Left lung (tissue), 4 donors: ENCODE measurements at regions not wholly inside any gene's neighbourhood (a gene's known extent, or its start where the extent isn't known, plus 50 kb on each side); places are given as distances from the start of the nearest gene placed in this dataset.

Source experiments
- ATAC-seq: fragments of 200-7000 bp; cut with Tn5 transposase; one replicate; pipeline ENCODE4 v1.9.1; 2020; ENCODE audit warnings: moderate library complexity
- DNase-seq, 4 donors: peaks; one replicate each; pipeline ENCODE4 v3.0.0-alpha.2; 2013 to 2020
- H3K27ac ChIP-seq, 2 donors: fragments of 200-600 bp; sonication (generic) in 1 of 2; one replicate each; pipeline versions ENCODE4 v1.5.0 to v1.8.0; 2020 to 2021
- H3K27me3 ChIP-seq, 2 donors: fragments of 200-600 bp; sonication (generic) in 1 of 2; one replicate each; pipeline versions ENCODE4 v1.5.0 to v1.8.0; 2020 to 2021
- H3K36me3 ChIP-seq, 2 donors: fragments of 200-600 bp; sonication (generic) in 1 of 2; one replicate each; pipeline versions ENCODE4 v1.5.0 to v1.8.0; 2020 to 2021
- H3K4me1 ChIP-seq, 2 donors: fragments of 200-600 bp; one replicate each; pipeline ENCODE4 v1.8.0; 2021
- H3K4me3 ChIP-seq, 2 donors: fragments of 200-600 bp; sonication (generic) in 1 of 2; one replicate each; pipeline versions ENCODE4 v1.5.0 to v1.8.0; 2020 to 2021; ENCODE audit warnings: mild to moderate bottlenecking in 1 of 2
- H3K9me3 ChIP-seq, 2 donors: fragments of 200-600 bp; sonication (generic) in 1 of 2; one replicate each; pipeline versions ENCODE4 v1.5.0 to v1.8.0; 2020 to 2021
- CTCF ChIP-seq, 2 donors: fragments of 200-600 bp; sonication (generic) in 1 of 2; IDR thresholded peaks; one replicate each; pipeline versions ENCODE4 v1.5.0 to v1.8.0; 2021; ENCODE audit warnings: antibody characterized with exemption in 2 of 2
- intact Hi-C, 2 donors: fragments of 100-400 bp; cut with DNase I; formaldehyde crosslinking; loops; one replicate each; pipeline versions ENCODE4 v1.11.2 to v1.14.2; 2022
- microRNA-seq, 2 donors: library from miRNA; unstranded; fragments of <30 nt; microRNA quantifications; one replicate each; pipeline ENCODE4, GENCODE V29; 2019
- donor health status: DM: no; HTN: yes; CAD: no.
- donor health status: DM: no; HTN: no; CAD: no.

DNA sequence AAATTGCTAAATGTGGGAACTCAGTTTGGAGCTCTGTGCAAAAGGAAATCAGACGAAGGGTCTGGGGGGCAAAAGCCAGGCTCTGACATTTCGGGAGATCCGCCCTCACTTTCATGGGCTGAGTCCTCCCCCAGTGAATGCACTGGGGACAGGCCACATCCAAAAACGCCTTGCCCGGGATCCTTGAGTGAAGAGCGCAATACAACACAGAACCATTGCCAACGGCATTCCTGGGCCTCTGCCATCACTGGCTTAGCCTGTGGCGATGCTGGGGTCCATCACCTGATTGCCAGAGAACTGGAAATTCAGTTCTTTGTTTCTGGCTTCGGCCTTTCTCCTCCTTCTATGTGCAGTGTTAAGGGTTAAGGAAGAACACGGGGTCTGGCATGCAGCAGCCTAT lies 297.9 kb downstream of the SHANK2 start:
- intact Hi-C loops = no loop called here
- no peak overlapping the region for H3K27ac ChIP-seq
- TF ChIP-seq CTCF (IDR thresholded peaks at IDR 0.05) = no peak
- DNase-seq (no peak), ATAC-seq (no peak)
- no peak overlapping the region for H3K4me3 ChIP-seq
- no peaks in the 10 kb centered on the region for H3K36me3 ChIP-seq
- H3K4me1 ChIP-seq = no peaks in the 10 kb centered on the region
- H3K9me3 ChIP-seq = peaks cover 0 to 2% of the 10 kb centered on the region in 2 donors
- no peaks in the 10 kb centered on the region for H3K27me3 ChIP-seq

Small RNA genes in the stretch of these regions (microRNA-seq; reads per million reads assigned to microRNA genes)
- gene MIR3664 = 2.5 to 3.0 reads per million in 2 donors
